ENCODE measurements at regions not wholly inside any gene's neighbourhood (a gene's known extent, or its start where the extent isn't known, plus 50 kb on each side); places are given as distances from the start of the nearest gene placed in this dataset.

DNA sequence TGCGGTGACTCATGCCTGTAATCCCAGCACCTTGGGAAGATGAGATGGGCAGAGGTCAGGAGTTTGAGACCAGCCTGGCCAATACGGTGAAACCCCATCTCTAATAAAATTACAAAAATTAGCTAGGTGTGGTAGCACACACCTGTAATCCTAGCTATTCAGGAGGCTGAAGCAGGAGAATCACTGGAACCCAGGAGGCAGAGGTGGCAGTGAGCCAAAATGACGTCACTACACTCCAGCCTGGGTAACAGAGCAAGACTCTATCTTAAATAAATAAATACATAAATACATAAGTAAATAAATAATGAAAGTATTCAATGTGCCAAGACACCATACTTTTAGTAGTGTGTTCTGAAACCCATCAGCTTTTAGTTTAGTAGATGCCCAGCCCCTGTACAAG, 308.1 kb upstream of the FLRT2 start:
- DNase-seq (ENCODE audit: low spot score) = no peak

DNA sequence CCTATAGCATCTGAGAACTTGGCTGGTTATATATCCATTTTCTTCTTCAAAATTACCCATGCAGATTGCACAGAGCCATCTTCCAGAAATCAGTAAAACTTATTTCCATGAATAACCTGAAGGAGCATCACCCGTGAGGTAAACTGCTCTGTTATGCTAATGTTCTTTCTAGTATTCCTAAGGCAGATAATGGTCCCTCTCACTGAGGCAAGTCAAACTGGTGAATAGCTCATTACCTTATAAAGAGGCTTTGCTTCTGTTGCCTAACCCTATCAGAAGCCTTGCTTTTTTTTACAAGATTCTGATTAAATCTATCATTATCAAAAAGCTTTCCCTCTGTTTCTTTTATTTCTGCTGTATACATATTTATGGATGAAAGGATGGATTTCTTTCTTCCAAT, 307.6 kb upstream of the FLRT2 start:
- no peak for DNase-seq (ENCODE audit: low spot score)

DNA sequence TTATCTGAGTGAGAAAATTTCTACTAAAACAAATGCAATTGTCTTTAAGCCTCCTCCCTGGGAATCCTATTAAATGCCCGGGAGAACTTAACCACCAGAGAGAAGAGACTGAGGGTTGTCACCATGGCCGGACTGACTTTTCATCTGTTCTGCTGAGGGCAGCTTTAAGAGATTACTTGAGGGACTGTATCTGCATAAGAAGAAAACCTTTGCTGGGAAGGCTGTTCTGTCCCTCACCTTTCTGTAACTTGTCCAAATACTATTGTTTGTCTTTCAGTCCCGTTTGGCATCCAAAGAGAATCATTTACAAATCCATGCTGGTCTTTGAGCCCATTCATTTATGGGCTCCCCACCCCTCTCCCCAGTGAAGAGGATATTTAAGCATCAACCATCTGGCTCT, 306.3 kb upstream of the FLRT2 start:
- no peak for DNase-seq (ENCODE audit: low spot score)

DNA sequence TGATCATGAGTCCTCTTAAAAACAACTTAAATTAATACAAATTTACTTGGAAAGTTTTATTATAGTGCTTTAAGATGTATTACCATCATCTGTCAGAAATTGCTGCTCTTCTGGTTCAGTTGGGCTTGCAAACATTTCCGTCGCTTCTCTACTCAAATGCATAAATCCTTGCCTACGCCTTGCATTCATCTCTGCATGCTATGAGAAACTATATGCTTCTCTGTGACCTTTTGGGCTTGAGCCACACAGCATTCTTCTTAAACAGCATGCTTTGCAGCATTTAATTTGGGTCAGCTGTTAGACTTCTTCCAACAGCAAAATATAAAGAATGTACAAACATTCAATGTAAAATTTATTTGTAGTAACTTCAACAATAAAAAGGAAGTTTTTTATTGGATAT, 305.7 kb upstream of the FLRT2 start:
- no peak for DNase-seq (ENCODE audit: low spot score)

DNA sequence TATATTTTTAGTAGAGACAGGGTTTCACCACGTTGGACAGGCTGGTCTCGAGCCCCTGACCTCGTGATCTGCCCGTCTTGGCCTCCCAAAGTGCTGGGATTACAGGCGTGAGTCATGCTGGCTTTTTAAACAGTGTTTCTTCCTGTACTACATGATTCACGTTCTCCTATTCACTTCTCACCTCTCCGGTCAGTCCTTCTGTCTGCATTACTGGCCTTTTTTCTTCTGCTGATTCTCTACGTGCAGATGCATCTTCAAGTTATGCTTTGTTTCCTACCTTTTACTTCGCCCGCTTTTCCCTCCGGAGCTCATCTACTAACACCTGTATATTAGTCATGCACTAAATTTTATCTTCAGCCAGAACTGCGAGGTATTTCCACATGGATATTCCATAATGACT, 296.2 kb upstream of the FLRT2 start:
- DNase-seq (ENCODE audit: low spot score) = no peak

DNA sequence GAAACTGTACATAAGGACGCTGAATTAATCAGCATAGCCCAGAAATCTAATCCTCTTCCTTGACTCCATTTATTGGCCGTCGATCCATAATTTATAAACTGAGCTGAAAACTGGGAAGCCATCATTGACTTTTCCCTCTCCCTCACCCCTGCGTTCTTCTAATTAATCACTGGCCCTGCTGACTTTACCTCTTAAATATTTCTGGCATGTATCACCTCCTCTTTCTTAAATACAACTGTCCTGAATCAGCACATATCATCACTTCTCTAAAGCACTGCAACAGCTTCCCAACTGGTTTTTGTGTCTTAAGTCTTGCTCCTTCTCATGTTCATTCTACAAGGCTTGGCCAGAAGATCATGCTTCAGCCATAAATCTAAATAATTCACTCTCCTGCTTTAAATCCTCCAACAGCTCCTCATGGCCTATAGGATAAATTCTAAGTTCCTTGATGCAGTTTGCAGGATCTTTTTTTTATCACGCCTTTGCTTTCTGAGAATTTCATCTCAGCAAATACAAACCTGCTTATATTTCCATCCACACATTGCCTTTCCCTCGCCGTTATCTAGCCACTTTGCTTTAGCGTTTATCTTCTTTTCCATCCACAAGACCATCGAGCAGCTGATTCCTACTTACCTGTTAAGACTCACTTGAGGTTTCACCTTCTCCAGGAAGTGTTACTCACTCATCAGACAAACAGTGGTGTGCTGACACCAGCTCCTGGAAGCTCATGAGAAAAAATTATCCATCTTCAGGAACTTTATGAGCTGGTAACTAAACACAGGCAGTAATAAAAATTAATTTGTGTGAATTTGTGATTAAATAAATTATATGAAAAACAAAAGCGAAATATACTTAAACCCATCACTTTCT, 295.6 kb upstream of the FLRT2 start:
- no peak for DNase-seq (ENCODE audit: low spot score)

DNA sequence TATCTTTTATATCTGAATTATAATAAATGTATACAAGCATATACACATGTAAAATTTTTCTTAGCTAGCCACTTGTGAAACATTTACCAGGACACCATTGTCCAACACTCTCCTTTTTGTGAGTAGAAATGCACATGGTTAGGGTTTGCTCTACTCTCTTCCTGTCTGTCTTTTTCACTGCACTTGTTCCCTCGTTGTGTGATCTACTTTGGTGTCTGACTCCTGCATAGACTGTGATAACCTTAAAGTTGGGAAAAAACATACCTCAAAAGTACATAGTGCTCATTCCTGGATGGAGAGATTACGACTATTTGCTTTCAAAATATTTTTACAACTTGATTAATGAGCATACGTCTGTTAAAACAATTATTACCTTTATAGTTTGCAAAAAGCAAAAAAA, 294.1 kb upstream of the FLRT2 start:
- DNase-seq (ENCODE audit: low spot score) = no peak

DNA sequence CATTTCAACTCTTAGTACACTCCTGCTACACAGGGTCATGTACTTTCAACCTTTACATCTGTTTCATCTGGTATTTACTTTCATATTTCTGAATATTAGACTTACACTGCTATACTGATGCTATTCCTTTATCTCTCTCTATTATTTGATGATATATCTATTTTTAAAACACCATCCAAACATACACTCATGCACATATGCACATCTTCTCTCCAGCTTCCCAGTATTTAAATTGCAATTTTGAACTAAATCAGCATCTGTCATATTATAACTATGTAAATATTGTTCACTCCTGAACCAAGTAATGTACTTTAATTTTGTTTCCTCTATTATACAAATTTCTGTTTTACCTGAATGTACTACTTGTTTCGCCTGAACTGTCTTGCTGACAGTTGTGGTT, 293.6 kb upstream of the FLRT2 start:
- no peak for DNase-seq (ENCODE audit: low spot score)

DNA sequence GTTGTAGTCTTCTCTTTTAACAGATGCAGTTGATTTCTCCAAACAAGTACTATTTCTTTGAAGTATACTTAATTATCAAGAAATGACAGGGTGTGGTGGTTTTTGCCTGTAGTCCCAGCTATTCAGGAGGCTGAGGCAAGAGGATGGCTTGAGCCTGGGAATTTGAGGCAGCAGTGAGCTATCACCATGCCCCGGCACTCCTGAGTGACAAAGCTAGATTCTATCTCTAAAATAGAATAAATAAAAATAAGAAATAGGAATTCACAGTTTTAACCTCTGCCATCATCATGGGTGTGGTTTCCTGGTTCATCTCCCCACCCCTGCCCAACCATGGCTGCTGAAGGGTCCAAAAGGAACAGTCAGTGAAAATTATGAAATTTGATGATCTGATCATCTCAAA, 290.2 kb upstream of the FLRT2 start:
- DNase-seq (ENCODE audit: low spot score) = no peak

DNA sequence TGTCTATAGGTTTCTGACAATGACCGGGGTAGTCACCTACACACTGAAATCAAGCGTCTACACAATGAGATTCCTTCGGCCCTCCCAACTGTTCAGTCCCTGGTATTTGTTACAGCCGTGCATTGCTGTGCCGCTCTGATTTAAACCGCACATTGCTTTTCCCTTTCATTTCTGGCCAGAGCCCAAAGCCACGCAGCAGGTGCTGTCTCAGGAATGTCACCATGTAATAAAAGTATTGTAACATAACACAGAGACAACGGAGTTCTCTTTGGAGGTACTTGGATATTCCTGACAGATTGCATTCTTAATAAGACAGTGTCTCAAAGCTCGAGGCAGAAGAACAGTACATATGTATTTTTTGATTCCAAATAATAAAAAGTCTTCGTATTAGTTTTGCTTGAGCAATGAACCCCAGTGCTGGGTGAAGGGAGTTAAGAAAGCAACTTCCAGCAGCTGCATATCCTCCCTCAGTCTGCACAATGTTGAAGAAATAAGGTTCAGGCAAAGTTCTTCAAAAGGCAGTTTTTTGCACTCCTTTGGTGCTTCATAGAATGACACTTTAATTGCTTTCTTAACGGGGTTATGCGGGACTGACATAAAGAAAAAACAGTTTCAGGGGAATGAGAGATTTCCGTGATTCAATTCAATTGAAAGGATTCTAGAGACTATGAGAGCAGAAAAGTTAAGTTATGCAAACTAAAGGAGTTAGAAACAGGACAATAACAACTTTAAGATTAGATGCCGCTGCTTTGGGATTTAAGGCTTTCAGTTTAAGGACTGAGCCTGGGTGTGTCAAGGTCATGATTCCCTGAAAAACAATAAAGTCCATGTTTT, 288.7 kb upstream of the FLRT2 start:
- no peak for DNase-seq (ENCODE audit: low spot score)

DNA sequence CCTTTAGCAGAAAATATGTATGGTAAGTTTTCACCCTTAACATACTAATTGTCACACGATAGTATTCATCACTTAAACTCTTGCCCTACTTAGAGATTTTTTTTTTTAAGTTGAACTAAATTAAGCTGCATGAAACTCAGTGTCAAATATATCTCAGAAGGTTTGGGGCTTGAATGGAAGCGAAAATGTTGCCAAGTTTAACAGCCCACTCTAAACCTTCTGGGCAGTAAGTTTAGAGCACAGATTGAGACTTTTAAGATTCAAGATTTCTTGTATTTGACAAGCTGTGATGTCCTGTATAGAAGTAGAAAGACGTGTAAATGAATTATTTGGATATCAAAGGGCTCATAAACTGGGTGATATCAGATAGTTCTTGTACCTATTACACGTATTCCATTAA, 287.3 kb upstream of the FLRT2 start:
- DNase-seq (ENCODE audit: low spot score) = no peak

DNA sequence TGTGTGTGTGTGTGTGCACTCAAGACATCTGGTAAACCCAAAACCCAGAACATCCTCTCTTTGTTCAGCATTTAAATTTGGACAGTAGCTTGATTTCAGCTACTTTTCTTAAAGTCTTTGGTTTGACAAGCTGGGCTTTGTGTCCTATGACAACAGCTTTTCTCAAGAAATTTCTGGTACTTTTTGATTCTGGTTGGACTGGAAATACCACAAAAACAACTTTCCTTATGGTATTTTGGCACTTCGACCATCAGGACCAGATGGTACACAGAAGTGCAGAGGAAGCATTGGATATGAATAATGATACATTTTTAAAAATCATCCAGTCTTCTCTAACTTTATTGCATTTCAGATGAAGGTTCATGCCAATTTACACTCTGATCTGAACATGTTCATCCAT, 286.6 kb upstream of the FLRT2 start:
- no peak for DNase-seq (ENCODE audit: low spot score)

DNA sequence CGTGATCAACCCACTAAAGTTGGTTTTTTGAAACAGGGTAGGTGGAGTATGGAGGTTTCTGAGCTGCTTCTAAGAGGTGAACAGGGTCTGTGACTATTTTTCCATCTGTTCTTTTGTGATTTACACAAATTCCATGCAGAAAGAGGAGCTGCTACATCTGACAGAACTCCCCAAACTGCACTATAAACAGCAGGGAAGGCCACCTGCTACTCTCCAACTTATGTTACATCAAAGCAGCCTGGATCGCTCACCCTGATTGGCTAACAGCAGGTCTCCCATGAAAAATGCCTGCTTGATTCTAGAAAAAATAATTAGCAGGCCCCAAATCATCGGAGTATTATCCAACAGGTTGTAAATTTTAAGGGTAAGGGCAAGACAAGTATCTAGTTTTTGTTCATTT, 282.9 kb upstream of the FLRT2 start:
- no peak for DNase-seq (ENCODE audit: low spot score)

DNA sequence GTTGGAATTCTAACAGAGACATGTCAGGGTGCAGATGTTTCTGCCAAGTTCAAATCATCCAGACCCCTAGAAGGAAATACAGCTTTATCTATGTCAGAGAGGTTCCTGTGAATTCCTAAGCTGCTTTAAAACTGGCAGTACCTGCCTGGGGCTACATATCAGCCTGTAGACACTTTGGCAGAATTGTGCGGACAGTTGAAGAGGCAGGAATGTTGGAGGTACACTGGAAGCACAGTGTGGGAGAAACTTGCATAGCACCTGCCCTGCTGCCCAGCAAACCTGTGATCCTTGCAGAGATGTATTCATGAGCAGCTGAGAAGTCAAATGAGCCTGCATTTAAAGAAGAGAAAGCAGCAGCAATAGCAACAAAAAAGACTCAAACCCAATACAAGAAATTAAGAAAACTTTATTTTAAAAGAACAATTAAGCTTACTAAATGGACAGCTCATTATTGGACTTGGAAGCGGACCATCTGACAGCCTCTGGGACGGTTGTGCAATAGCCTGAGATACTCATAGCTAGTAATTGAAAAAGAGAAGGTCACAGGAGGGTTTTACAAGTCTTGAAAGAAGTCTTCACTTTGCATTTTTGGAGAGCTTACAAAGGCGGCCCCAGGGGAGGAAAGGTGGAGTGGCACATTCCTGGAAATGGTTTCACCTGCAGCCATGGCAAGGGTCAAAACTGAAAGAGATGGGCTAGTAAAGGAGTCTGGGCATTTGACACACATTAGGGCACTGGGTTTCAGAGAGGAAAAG, 280.9 kb upstream of the FLRT2 start:
- no peak for DNase-seq (ENCODE audit: low spot score)

DNA sequence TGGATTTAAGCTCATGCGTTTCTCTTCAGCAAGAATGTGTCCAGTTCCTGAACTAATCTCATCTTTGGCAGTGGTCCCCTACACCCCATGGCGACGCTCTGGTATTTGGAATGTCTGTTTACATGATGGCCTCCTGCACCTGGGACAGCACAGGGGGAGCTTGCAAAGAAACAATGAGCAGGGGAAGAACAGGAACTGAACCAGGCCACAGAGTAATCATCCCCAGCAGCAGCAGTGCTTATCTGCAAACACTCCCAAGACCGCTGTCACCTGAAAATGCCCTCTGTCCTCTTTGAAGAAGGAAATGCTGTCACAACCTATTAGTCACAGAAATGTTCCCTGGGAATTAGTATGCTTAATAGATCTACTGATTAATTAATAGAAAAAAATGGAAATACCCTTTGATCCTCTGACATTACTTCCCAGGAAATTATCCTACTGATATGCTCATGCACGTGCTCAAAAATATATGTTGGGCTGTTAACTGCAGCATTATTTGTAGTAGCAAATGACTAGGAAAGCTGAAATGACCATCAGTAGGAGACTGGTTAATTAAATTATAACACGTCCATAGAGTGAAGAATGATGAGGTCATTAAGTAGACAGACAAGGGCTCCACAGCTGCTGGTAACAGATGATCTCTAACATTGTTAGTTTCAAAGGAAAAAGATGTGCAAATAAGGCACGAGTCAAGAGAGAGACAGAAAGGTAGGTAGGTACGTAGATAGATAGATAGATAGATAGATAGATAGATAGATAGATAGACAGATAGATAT, 279.3 kb upstream of the FLRT2 start:
- no peak for DNase-seq (ENCODE audit: low spot score)

DNA sequence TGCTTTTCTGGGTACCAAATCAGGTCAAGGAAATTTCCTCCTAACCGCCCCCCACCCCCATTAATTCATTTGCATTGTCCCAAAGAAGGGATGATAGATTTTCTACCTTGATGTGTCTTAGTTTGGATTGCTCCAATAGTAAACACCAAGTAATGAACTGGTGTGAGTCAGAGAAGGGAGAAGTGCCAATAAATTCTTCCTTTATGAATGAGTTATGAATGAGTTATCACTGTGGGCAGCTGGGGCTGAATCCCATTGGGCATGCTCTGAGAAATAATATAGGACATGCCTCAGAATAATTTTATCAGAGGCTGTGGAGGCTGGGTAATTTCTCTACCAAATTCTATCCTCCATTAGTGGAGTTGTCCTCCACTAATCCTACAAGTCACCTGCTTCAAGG, 277.9 kb upstream of the FLRT2 start:
- no peak for DNase-seq (ENCODE audit: low spot score)

DNA sequence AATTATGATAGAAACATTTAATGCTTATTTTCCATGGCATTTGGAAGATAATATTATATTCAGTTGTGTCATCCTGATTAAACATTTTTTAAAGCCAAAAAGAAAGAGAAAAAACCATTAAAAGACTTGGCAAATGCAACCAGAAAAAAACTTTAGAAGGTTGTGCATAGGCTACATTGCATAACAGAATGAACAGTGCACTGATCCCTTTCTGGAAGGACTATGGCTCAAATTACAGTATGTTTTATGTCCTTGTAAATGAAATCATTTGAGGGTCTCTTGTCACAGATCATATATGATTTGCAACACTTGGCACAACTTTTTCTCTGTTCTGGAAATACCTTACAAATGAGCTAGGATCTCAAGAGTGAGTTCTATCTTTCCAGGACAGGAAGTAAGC, 275.2 kb upstream of the FLRT2 start:
- DNase-seq (ENCODE audit: low spot score) = no peak

DNA sequence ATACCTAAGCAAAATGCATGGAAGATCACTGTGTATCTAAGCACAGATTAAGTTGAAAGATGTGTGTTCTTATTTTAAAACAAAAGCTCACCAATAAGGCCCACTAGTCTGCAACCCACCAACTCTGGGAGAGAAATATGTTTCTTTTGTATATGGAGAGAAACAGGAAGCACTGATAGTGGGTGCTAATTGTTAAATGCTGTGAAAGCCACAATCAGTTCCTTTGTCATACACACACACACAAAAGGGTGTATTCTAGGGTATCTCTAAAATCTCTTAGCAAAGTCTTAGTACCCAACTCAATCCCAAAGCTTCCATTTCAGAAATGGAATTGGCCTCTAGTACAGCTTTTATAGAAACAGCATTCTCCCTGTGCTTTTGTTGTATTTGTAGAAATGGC, 272.7 kb upstream of the FLRT2 start:
- no peak for DNase-seq (ENCODE audit: low spot score)

DNA sequence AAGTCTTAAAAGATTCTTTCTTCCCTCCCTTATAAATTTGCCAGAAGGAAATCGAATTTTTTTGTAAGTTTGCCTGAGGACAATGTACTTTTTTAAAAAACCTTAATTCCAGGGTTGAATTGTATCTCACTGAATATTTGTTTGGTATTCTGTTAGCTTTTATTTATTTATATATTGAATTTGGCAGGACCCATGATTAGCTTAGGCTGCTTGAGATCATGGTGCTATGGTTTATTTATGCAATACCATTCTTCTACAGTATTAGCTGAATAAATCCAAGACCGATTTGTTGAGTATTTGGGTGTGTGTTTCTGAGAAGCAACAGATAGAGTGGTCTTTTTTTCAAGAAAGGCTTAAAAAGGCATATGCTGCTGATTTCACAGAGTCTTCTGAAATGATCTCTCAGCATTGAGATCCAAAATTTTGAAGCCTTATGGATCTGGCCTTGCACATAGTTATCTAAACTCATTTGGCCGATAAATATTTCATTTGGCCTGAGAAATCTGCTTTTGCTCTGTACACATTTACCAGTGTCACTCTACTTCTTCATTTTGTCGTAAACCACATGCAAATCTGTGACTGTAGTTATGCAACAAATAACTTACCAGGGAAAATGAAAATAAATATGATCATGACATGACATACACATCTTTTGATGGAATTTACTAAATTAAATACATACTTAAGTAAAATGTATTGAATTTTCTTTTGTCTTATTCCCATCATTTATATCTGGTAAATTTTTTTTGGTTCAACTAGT, 265.8 kb upstream of the FLRT2 start:
- DNase-seq (ENCODE audit: low spot score) = no peak

DNA sequence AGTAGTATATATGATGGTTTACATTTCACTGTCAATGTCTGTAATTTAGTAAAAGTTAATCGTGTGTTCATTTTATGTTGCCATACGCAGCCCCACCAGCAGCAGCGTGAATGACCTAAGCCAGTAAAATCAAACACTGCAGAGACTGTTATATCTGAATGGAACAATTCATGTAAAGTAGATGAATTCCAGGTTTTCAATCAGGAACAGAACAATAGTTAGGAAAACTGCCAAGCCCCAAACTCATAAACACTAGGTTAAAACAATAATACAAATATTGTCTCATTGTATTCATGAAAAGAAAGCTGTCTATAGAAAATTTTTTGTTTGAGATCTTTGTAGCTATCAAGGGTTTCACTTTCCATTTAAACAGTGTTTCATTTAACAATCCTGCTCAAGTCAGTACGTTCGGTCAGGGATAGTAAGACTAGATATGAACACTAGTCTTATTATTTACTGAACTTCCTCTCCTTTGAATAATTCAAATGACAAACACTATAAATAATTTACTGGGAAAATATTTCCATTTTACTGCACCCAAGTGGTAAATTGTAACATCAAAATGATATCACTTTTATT, 256.8 kb upstream of the FLRT2 start:
- DNase-seq (ENCODE audit: low spot score) = no peak

DNA sequence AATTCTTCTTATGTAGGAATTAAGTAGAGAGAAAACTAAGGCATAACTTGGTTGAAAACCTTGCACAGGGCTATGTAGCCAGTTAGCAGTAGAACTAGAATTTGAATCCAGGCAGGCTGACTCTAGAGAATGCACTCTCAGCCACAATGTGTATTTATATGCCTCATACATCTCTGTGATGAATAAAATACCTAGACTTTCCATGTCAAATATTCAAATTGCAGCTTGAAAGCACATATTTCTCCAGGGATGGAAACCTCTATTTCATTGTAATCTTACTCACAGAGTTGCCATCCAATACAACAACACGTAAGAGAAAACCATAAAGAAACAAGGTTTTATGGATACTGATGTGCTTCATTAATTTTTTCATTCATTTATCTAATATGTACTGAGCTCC, 256.0 kb upstream of the FLRT2 start:
- no peak for DNase-seq (ENCODE audit: low spot score)
